ENCODE measurements at regions not wholly inside any gene's neighbourhood (a gene's known extent, or its start where the extent isn't known, plus 50 kb on each side); places are given as distances from the start of the nearest gene placed in this dataset.

GRCh38 chr3:173249457-173249856, 108.4 kb upstream of the SPATA16 start:
- TF ChIP-seq, protein P1, sequence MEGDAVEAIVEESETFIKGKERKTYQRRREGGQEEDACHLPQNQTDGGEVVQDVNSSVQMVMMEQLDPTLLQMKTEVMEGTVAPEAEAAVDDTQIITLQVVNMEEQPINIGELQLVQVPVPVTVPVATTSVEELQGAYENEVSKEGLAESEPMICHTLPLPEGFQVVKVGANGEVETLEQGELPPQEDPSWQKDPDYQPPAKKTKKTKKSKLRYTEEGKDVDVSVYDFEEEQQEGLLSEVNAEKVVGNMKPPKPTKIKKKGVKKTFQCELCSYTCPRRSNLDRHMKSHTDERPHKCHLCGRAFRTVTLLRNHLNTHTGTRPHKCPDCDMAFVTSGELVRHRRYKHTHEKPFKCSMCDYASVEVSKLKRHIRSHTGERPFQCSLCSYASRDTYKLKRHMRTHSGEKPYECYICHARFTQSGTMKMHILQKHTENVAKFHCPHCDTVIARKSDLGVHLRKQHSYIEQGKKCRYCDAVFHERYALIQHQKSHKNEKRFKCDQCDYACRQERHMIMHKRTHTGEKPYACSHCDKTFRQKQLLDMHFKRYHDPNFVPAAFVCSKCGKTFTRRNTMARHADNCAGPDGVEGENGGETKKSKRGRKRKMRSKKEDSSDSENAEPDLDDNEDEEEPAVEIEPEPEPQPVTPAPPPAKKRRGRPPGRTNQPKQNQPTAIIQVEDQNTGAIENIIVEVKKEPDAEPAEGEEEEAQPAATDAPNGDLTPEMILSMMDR (IDR thresholded peaks at IDR 0.05; ENCODE audit: low read depth, low read length): no peak
- TF ChIP-seq POLR2A (IDR thresholded peaks at IDR 0.05; ENCODE audit: extremely low read depth, insufficient read length) (no peak), MYC (IDR thresholded peaks at IDR 0.05; ENCODE audit: low read depth, low read length) (no peak)
